SK-N-MC (cell line): ENCODE measurements at regions not wholly inside any gene's neighbourhood (a gene's known extent, or its start where the extent isn't known, plus 50 kb on each side); places are given as distances from the start of the nearest gene placed in this dataset.

ENCODE experiments used
- EZH2 ChIP-seq: fragments of 200-600 bp; sonication (generic); IDR thresholded peaks from one replicate; pipeline ENCODE4 v1.6.1; 2017; ENCODE audit warnings: antibody characterized with exemption
- FOXP2 ChIP-seq: optimal IDR thresholded peaks from 2 replicates; pipeline ENCODE3; 2011; ENCODE audit warnings: mild to moderate bottlenecking, moderate library complexity; ENCODE audit not compliant: insufficient read depth; ENCODE audit errors: extremely low read length, control extremely low read depth
- POLR2AphosphoS5 ChIP-seq: IDR thresholded peaks from 2 replicates; pipeline ENCODE4 v1.6.1; 2012; ENCODE audit warnings: mild to moderate bottlenecking, low read depth, low read length, borderline replicate concordance

- no peak for TF ChIP-seq EZH2
- no peak for TF ChIP-seq POLR2AphosphoS5
- TF ChIP-seq FOXP2: no peak
Observed at GRCh38 chr5:61627531-61627930, 295.5 kb downstream of the ZSWIM6 start.
